ENCODE measurements at regions not wholly inside any gene's neighbourhood (a gene's known extent, or its start where the extent isn't known, plus 50 kb on each side); places are given as distances from the start of the nearest gene placed in this dataset.

- TF ChIP-seq CTCF (IDR thresholded peaks at IDR 0.05) (no peak), POLR2A (IDR thresholded peaks at IDR 0.05) (no peak)
Observed at GRCh38 chr2:221343524-221343923, 228.6 kb downstream of the EPHA4 start.
